ENCODE measurements at regions not wholly inside any gene's neighbourhood (a gene's known extent, or its start where the extent isn't known, plus 50 kb on each side); places are given as distances from the start of the nearest gene placed in this dataset.
"Not testable (repeated sequence)": the region's sequence is repeated elsewhere in the genome, so short reads cannot be mapped to it uniquely, and the experiment has no call there.

GRCh38 chr10:22158426-22158825 lies 59.4 kb downstream of the EBLN1 start:
- no peak for DNase-seq

- no peak for DNase-seq
Measured at GRCh38 chr10:22156750-22157149, 61.1 kb downstream of the EBLN1 start.

GRCh38 chr10:22152403-22152802 lies 65.4 kb downstream of the EBLN1 start:
- no peak for DNase-seq

GRCh38 chr10:22150842-22151241 lies 67.0 kb downstream of the EBLN1 start:
- DNase-seq = no peak

GRCh38 chr10:22148961-22149360 lies 68.9 kb downstream of the EBLN1 start:
- no peak for DNase-seq

GRCh38 chr10:22145873-22146272 lies 71.9 kb downstream of the EBLN1 start:
- DNase-seq = not testable (repeated sequence)

- DNase-seq = no peak
Measured at GRCh38 chr10:22137542-22137941, 80.3 kb downstream of the EBLN1 start.

GRCh38 chr10:22135591-22135990 lies 82.2 kb downstream of the EBLN1 start:
- no peak for DNase-seq

GRCh38 chr10:22133749-22134624 lies 83.8 kb downstream of the EBLN1 start:
- no peak for DNase-seq

GRCh38 chr10:22130824-22131223 lies 87.0 kb downstream of the EBLN1 start:
- not testable (repeated sequence) for DNase-seq

- DNase-seq = not testable (repeated sequence)
Measured at GRCh38 chr10:22129612-22130011, 88.2 kb downstream of the EBLN1 start.

- not testable (repeated sequence) for DNase-seq
Measured at GRCh38 chr10:22121181-22121580, 96.6 kb downstream of the EBLN1 start.

- DNase-seq = not testable (repeated sequence)
Measured at GRCh38 chr10:22120072-22120471, 97.7 kb downstream of the EBLN1 start.

GRCh38 chr10:22119575-22119974 lies 98.2 kb downstream of the EBLN1 start:
- DNase-seq = not testable (repeated sequence)

GRCh38 chr10:22111705-22112104 lies 106.1 kb downstream of the EBLN1 start:
- DNase-seq = no peak

- no peak for DNase-seq
Measured at GRCh38 chr10:22111260-22111659, 106.6 kb downstream of the EBLN1 start.

- no peak for DNase-seq
Measured at GRCh38 chr10:22110761-22111160, 107.1 kb downstream of the EBLN1 start.

- no peak for DNase-seq
Measured at GRCh38 chr10:22105270-22105669, 101.7 kb upstream of the DNAJC1 start.

GRCh38 chr10:22103701-22104470 lies 100.4 kb upstream of the DNAJC1 start:
- no peak for DNase-seq

GRCh38 chr10:22097696-22098095 lies 94.2 kb upstream of the DNAJC1 start:
- no peak for DNase-seq

- not testable (repeated sequence) for DNase-seq
Measured at GRCh38 chr10:22091260-22091659, 87.7 kb upstream of the DNAJC1 start.

- no peak for DNase-seq
Measured at GRCh38 chr10:22087402-22087738, 83.8 kb upstream of the DNAJC1 start.

- DNase-seq = no peak
Measured at GRCh38 chr10:22086730-22087401, 83.3 kb upstream of the DNAJC1 start.

GRCh38 chr10:22079921-22080320 lies 76.4 kb upstream of the DNAJC1 start:
- DNase-seq = not testable (repeated sequence)

All from activated CD4-positive, alpha-beta T cell treated with anti-CD3 and anti-CD28 coated beads, Interleukin-2, amount 50 U/mL, for 1 hour (primary cell).